Ovary (tissue), 3 donors: ENCODE measurements at regions not wholly inside any gene's neighbourhood (a gene's known extent, or its start where the extent isn't known, plus 50 kb on each side); places are given as distances from the start of the nearest gene placed in this dataset.

Experiments
- EP300 ChIP-seq: sonication (generic); formaldehyde crosslinking; IDR thresholded peaks from one replicate; pipeline ENCODE4 v1.6.1; 2017; ENCODE audit warnings: antibody characterized with exemption
- POLR2A ChIP-seq: fragments of 450-650 bp; IDR thresholded peaks from one replicate; pipeline ENCODE4 v1.6.1; 2017; ENCODE audit warnings: antibody characterized with exemption, mild to moderate bottlenecking, moderate library complexity
- TF ChIP-seq, protein P1 (sequence below), 3 donors: fragments of 450-650 bp in 2 of 3; fragments of 200-600 bp in 1 of 3; IDR thresholded peaks; one replicate each; pipeline versions ENCODE4 v1.5.1 to v1.8.0; 2016 to 2022; ENCODE audit warnings: antibody characterized with exemption in 3 of 3, mild to moderate bottlenecking in 1 of 3
- donor health status: DM: no; HTN: no; CAD: no.

DNA sequence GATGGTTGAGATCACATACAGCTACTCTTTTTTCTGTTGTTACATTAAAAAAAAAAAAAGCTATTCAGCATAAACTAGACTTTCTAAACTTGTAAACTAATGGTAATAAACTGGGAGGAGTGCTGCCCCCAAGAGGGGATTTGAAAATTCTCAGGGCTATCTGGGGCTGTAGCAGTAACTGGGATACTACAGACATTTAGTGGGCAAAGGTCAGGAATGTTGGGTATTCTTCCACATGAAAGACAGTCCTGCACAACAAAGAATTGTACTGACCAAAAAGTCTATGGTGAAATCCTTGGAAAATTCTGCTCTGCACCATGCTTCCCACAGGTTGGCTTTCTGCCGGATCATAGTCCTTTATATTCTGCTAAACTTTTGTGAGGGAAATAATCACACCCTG lies 232.6 kb upstream of the BOD1L1 start:
- TF ChIP-seq EP300 (no peak), POLR2A (no peak)
- TF ChIP-seq, protein P1, sequence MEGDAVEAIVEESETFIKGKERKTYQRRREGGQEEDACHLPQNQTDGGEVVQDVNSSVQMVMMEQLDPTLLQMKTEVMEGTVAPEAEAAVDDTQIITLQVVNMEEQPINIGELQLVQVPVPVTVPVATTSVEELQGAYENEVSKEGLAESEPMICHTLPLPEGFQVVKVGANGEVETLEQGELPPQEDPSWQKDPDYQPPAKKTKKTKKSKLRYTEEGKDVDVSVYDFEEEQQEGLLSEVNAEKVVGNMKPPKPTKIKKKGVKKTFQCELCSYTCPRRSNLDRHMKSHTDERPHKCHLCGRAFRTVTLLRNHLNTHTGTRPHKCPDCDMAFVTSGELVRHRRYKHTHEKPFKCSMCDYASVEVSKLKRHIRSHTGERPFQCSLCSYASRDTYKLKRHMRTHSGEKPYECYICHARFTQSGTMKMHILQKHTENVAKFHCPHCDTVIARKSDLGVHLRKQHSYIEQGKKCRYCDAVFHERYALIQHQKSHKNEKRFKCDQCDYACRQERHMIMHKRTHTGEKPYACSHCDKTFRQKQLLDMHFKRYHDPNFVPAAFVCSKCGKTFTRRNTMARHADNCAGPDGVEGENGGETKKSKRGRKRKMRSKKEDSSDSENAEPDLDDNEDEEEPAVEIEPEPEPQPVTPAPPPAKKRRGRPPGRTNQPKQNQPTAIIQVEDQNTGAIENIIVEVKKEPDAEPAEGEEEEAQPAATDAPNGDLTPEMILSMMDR (IDR thresholded peaks at IDR 0.05): no peak
